Lower lobe of right lung (tissue), 2 donors: ENCODE measurements at regions not wholly inside any gene's neighbourhood (a gene's known extent, or its start where the extent isn't known, plus 50 kb on each side); places are given as distances from the start of the nearest gene placed in this dataset.

Source experiments
- ATAC-seq, 2 donors: fragments of 200-7000 bp; cut with Tn5 transposase; one replicate each; pipeline ENCODE4 v1.9.1; 2020 to 2022; ENCODE audit warnings: mild to moderate bottlenecking in 2 of 2, moderate library complexity in 2 of 2
- DNase-seq: peaks from one replicate; pipeline ENCODE4 v3.0.0-alpha.2; 2020
- H3K27ac ChIP-seq: fragments of 200-600 bp; one replicate; pipeline ENCODE4 v1.8.0; 2022
- H3K27me3 ChIP-seq: fragments of 200-600 bp; one replicate; pipeline ENCODE4 v1.8.0; 2022; ENCODE audit warnings: low read depth
- H3K36me3 ChIP-seq: fragments of 200-600 bp; one replicate; pipeline ENCODE4 v1.8.0; 2022; ENCODE audit warnings: mild to moderate bottlenecking
- H3K4me1 ChIP-seq: fragments of 200-600 bp; one replicate; pipeline ENCODE4 v1.8.0; 2022
- H3K4me3 ChIP-seq: fragments of 200-600 bp; one replicate; pipeline ENCODE4 v1.8.0; 2022; ENCODE audit warnings: mild to moderate bottlenecking
- H3K9me3 ChIP-seq: fragments of 200-600 bp; one replicate; pipeline ENCODE4 v1.8.0; 2022
- intact Hi-C: fragments of 100-400 bp; cut with DNase I; formaldehyde crosslinking; loops from one replicate; pipeline ENCODE4 v1.11.0; 2022
- TF ChIP-seq, protein P1 (sequence below): fragments of 200-600 bp; IDR thresholded peaks from one replicate; pipeline ENCODE4 v1.8.0; 2022; ENCODE audit warnings: antibody characterized with exemption, mild to moderate bottlenecking
- donor health status: DM: no; HTN: yes; CAD: no; lungs with severe emphysema.

DNA sequence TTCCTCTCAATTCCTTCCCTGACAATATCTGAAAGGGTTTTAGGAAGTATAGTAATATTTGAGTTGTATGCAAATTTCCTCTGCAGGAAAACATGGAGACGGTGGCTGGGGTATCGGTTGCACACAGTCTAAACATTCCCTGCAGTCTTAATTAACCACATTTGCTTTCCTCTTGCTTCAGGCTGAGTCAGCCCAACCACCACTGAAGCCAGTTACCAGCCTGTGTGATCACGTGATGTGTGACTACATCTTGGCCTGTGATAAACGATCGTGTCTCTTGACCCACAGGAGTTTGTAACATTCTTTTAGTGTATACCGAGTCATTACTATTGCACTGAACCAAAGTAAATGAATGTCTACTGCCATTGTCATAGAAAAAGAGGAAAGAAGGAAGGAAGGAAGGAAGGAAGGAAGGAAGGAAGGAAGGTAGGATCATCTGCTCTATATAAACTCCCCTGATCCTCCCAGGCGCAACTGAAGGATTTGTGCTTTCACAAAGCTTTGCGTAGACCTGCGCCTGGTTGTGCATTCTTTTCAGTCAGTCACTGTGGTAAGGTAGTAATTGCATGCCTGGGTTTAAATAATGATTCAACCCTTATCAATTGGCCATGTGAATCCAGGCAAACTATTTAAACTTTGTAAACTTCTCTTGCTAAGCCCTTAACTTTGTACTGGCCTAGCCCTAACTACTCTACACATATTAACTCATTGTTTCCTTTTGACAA is 280.6 kb upstream of the SALL1 start:
- ATAC-seq: no peak

GRCh38 chr16:51430716-51431369 is 279.8 kb upstream of the SALL1 start:
- DNase-seq (no peak), ATAC-seq (no peak)
- H3K4me1 ChIP-seq: no peaks in the 10 kb centered on the region
- no peak overlapping the region for H3K4me3 ChIP-seq
- TF ChIP-seq, protein P1, sequence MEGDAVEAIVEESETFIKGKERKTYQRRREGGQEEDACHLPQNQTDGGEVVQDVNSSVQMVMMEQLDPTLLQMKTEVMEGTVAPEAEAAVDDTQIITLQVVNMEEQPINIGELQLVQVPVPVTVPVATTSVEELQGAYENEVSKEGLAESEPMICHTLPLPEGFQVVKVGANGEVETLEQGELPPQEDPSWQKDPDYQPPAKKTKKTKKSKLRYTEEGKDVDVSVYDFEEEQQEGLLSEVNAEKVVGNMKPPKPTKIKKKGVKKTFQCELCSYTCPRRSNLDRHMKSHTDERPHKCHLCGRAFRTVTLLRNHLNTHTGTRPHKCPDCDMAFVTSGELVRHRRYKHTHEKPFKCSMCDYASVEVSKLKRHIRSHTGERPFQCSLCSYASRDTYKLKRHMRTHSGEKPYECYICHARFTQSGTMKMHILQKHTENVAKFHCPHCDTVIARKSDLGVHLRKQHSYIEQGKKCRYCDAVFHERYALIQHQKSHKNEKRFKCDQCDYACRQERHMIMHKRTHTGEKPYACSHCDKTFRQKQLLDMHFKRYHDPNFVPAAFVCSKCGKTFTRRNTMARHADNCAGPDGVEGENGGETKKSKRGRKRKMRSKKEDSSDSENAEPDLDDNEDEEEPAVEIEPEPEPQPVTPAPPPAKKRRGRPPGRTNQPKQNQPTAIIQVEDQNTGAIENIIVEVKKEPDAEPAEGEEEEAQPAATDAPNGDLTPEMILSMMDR: no peak
- no peaks in the 10 kb centered on the region for H3K27me3 ChIP-seq
- intact Hi-C loops: no loop called here
- H3K36me3 ChIP-seq: no peaks in the 10 kb centered on the region
- no peak overlapping the region for H3K27ac ChIP-seq
- H3K9me3 ChIP-seq: no peaks in the 10 kb centered on the region

More for the DNA sequence above, 280.6 kb upstream of the SALL1 start:
- Histone ChIP-seq H3K9me3 (no peaks in the 10 kb centered on the region), H3K27ac (no peak overlapping the region), H3K4me3 (no peak overlapping the region), H3K36me3 (no peaks in the 10 kb centered on the region), H3K4me1 (no peaks in the 10 kb centered on the region), H3K27me3 (no peaks in the 10 kb centered on the region)
- intact Hi-C loops: no loop called here
- TF ChIP-seq, protein P1: no peak
- no peak for DNase-seq

DNA sequence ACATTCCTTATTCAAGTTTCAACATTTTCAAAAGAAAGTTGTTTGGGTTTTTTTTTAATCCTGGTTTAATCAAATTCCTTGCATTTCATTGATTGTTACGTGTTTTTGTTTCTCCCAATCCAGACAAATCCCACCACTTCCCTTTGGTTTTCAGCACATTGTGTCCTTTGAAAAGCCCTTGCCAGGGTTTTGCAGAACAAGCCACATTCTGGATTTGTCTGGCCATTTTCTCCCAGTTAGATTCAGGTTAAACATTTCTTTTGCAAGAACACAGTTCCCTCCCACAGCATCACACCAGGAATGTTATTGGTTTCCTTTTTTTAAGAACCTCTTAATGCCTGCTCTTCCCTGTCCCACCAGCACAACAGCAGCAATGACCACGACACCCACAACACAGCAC is 278.0 kb upstream of the SALL1 start:
- Histone ChIP-seq H3K4me3 (no peak overlapping the region), H3K9me3 (no peaks in the 10 kb centered on the region), H3K4me1 (no peaks in the 10 kb centered on the region), H3K27me3 (no peaks in the 10 kb centered on the region), H3K36me3 (no peaks in the 10 kb centered on the region), H3K27ac (no peak overlapping the region)
- intact Hi-C loops: no loop called here
- no peak for DNase-seq
- ATAC-seq: no peak
- TF ChIP-seq, protein P1: no peak

DNA sequence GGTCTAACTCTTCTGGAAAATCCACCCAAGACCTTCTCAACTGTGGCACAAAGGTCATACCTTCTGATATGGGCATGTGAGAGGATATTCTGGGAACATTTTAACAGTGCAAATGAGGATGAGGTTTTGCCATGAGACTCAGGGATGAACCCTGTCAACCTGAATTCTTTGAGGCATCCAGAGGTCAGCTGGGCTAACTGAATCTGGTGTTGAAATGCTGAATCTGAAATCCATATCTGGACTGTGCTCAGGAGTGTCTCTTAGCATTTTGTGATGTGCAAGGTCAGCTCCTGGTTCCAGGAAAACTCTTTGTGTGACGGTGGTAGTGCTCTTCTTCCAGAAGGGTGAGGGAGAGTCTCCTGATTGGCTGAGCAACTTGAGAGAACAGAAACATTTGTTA is 276.0 kb upstream of the SALL1 start:
- ATAC-seq (no peak), DNase-seq (no peak)
- Histone ChIP-seq H3K27ac (no peak overlapping the region), H3K4me3 (no peak overlapping the region), H3K27me3 (no peaks in the 10 kb centered on the region), H3K4me1 (no peaks in the 10 kb centered on the region), H3K36me3 (no peaks in the 10 kb centered on the region), H3K9me3 (no peaks in the 10 kb centered on the region)
- TF ChIP-seq, protein P1: no peak
- intact Hi-C loops: no loop called here

DNA sequence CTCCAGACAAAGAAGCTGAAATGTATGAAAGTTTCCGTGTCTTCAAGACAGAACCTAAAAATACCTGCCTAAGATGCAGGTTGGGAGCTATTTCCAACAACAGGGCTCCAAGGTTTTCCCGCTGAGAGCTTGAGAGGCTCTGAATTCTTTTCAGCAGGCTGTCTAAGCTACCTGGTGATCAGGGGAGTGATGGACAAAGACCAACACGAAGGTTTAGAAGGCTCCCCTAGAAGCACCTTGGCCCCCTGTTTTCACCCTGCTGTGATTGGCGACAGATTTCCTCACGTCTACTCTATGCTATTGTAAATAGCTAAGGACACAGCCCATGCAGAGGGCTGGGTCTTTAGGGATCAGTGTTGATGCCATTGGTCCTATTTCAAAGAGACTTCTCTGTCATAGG is 275.2 kb upstream of the SALL1 start:
- no peak overlapping the region for H3K27ac ChIP-seq
- no peak overlapping the region for H3K4me3 ChIP-seq
- ATAC-seq (no peak), DNase-seq (no peak)
- H3K27me3 ChIP-seq: no peaks in the 10 kb centered on the region
- TF ChIP-seq, protein P1: no peak
- H3K4me1 ChIP-seq: no peaks in the 10 kb centered on the region
- H3K36me3 ChIP-seq: no peaks in the 10 kb centered on the region
- intact Hi-C loops: no loop called here
- no peaks in the 10 kb centered on the region for H3K9me3 ChIP-seq
